HUDEP-2 (cell line): ENCODE measurements at regions not wholly inside any gene's neighbourhood (a gene's known extent, or its start where the extent isn't known, plus 50 kb on each side); places are given as distances from the start of the nearest gene placed in this dataset.

ENCODE experiments used
- DNase-seq, 76 experiments: peaks; one replicate each; lab custom pipeline; 2025; ENCODE audit not compliant: unreplicated experiment in 76 of 76; lab: John Stamatoyannopoulos, UW

GRCh38 chr15:70579766-70580165, 183.6 kb downstream of the UACA start:
- no peak for DNase-seq

DNA sequence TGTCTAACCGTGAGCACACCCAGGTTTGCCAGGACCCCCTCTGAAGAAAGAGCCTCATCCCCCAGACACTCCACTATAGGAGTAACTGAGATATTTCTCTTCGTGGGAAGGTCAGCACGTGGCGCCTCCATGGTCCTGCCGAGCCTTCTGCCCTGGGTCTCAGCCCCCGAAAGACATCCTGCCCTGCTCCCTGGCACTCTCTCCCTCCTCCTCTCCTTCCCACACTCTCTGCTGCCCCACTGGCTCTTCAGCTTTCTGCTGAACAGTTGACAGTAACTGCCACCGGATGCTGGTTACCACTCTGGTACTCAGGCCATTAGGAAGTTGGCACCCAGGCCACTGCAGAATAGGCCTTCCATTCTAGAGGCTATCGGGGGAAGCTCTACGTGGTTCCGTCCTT, 185.2 kb downstream of the UACA start:
- no peak for DNase-seq

DNA sequence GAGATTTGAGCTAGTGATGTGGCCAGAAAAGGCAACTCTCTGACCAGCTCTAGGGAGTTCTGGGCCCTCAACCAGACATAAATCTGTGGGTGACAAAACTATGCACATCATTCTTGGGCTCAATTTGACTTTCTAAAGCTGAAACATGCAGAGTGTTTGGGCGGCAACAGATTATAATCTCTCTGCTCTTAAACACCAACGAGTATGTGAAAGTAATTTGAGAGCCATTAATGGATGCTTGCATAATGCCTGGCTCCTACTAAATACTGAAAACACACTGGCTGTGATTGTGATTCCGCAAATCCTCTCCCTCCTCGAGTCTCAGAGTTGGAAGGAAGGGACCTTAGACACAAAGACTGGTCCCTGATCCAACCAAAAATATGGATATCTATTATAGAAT, 186.7 kb downstream of the UACA start:
- DNase-seq: no peak

DNA sequence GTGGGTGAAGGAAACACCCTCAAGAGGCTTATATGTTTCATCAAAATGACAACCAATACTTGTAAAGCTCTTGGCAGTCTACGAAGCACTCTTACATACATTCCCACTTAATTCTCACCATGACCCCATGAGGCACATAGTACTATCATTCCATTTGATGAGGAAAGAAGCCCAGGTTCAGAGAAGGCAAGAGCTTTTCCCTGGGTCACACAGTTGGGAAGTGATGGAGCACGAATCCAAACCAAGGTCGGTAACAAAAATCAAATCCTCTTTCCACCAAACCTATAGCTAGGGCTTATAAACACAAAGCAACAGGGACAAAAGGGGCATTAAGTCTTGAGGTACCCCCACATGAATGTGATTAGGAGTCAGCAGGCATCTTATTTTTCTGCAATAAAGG, 187.1 kb downstream of the UACA start:
- no peak for DNase-seq

- no peak for DNase-seq
Observed at GRCh38 chr15:70575231-70576226, 187.8 kb downstream of the UACA start.

DNA sequence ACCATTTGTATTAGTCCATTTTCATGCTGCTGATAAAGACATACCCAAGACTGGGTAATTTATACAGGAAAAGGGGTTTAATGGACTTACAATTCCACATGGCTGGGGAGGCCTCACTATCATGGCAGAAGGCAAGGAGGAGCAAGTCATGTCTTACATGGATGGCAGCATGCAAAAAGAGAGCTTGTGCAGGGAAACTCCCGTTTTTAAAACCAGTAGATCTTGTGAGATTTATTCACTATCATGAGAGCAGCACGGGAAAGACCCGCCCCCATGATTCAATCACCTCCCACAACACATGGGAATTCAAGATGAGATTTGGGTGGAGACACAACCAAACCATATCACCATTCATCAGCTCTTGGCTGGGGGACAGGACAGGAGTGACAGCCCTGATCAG, 189.0 kb downstream of the UACA start:
- DNase-seq: peak in 1 of 76 experiments; percentile 3

- no peak for DNase-seq
Observed at GRCh38 chr15:70573121-70573850, 190.1 kb downstream of the UACA start.

- DNase-seq: no peak
Observed at GRCh38 chr15:70569714-70570231, 193.6 kb downstream of the UACA start.

DNA sequence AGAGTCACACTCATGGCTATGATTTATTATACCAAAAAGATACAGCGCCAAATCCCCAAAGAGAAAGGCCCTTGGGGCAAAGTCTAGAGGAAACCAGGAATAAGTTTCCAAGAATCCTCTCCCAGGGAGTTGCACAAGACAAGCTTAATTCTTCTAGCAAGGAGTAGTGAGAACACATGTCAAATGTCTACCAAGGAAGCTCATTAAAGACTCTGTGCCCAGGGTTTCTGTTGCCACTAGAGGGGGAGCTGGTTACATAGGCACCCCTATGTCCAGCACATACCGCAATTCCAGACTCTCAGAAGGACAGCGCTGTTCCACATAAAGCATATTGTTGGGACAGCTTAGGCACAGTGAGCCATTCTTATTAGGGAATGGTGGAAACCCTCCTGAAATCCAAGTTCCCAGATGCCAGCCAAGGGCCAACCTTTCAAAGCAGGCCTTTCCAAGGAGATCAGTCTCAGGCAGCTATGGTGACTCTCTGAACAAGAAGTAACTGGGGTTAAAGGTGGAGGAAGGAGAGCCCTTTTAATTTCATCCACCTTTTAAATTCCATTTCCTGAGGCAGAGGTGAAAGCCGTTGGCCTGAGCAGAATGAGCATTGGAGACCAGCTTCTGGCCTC, 194.2 kb downstream of the UACA start:
- peak in 9 of 76 experiments; percentile 3 to 30 (median 12) for DNase-seq

DNA sequence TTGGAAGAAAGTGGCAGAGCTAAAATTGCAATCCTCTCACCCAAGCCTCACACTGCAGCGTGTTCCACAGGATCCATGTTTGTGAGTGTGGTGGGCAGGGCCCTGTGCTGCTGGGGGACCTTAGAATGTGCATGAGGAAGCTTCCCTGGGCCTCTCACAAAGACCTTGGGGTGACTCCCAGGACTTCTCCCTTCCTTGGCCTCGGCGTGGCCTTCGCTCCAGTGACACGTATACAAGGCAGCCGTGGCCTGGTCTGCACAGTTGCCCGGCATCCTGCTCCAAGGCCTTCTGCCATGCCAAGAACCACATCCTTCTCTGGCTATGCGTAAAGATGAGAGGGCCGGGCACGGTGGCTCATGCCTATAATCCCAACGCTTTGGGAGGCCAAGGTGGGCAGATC, 196.4 kb downstream of the UACA start:
- DNase-seq: no peak

- DNase-seq: no peak
Observed at GRCh38 chr15:70566047-70566835, 197.1 kb downstream of the UACA start.

GRCh38 chr15:70563561-70564095, 199.7 kb downstream of the UACA start:
- DNase-seq: no peak

DNA sequence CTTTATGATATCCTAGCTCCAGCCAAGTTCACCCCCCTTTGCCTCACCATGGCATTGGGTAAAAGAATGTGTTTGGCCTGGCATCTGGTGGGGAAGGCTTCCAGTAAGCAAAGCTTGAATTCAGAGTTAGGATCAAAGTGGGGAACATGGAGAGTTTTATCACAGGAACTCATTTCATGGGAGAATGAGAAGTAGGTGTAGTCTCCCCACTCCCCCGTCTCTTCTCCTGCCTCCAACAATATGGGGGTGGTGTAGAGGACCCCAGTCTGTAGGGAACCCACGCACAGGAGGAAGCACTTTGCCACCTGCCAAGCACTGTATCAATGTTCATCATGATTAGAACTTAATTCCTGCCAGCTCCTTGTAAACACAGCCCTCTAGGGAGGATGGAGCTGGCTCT, 200.5 kb downstream of the UACA start:
- no peak for DNase-seq

DNA sequence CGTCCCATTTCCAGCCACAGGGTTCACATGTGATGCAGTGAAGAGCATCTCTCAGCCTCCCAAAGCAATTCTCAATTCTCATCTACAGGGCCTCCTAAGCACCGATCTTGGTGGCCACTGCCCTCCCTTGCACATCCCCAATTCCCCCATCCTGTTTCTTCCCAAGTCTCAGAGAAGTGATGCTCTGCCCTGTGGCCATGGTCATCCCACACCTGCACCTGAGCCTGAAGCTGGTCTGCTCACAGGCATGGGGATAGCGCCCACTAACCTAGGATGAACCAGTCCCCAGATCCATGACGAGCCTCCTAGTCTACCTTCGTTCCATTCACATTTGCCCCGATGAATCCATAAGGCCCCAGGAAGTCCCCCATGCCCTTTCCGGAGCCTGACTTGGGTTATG, 201.5 kb downstream of the UACA start:
- DNase-seq: no peak

- no peak for DNase-seq
Observed at GRCh38 chr15:70560617-70561328, 202.6 kb downstream of the UACA start.

- no peak for DNase-seq
Observed at GRCh38 chr15:70559265-70560239, 203.8 kb downstream of the UACA start.

DNA sequence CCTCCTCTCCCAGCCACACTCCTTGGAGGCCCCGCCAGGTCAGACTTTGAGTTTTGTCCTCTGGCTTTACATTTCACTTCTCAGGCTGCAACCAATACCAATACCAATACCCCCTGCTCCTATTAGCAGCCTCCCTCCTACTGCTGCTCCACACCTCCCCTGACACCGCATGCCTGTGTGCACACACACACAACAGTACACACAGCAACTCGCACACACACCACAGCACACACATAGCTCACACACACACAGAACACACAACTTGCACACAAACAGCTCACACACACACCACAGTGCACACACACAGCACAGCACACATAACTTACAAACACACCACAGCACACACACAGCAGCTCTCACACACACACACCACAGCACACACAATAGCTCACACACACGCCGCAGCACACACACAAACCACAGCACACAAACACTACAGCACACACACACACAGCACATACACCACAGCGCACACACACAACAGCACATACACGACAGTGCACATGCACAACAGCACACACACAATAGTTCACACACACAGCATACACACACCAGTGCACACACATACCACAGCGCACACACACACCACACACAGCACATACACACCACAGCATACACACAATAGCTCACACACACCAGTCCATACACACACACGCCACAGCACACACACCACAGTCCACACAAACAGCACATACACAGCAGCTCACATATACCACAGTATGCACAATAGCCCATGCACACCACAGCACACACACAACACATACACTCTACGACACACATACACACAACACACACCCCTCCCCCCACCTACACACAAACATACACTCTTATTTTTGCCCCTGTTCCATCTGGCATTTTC, 204.7 kb downstream of the UACA start:
- DNase-seq: no peak
